Stimulated activated naive CD4-positive, alpha-beta T cell treated with Interleukin-2 at 50 U/mL for 16 hours (primary cell): ENCODE measurements at regions not wholly inside any gene's neighbourhood (a gene's known extent, or its start where the extent isn't known, plus 50 kb on each side); places are given as distances from the start of the nearest gene placed in this dataset.

Experiments
- DNase-seq: peaks from one replicate; lab custom pipeline; 2025; lab: John Stamatoyannopoulos, UW

- DNase-seq = no peak
Measured at GRCh38 chr10:110436554-110437350, 61.0 kb upstream of the DUSP5 start.

- DNase-seq = no peak
Measured at GRCh38 chr10:110437351-110437605, 60.4 kb upstream of the DUSP5 start.

GRCh38 chr10:110437761-110438341 is 59.9 kb upstream of the DUSP5 start:
- no peak for DNase-seq

GRCh38 chr10:110442746-110443145 is 55.0 kb upstream of the DUSP5 start:
- DNase-seq = no peak

GRCh38 chr10:110443239-110444003 is 54.3 kb upstream of the DUSP5 start:
- no peak for DNase-seq

GRCh38 chr10:110444004-110444337 is 53.7 kb upstream of the DUSP5 start:
- no peak for DNase-seq

- DNase-seq = no peak
Measured at GRCh38 chr10:110445871-110446270, 51.8 kb upstream of the DUSP5 start.

- DNase-seq = no peak
Measured at GRCh38 chr10:110446277-110446676, 51.4 kb upstream of the DUSP5 start.

- DNase-seq = no peak
Measured at GRCh38 chr10:110446954-110447608, 50.6 kb upstream of the DUSP5 start.

GRCh38 chr10:110447886-110448285 is 49.8 kb upstream of the DUSP5 start:
- no peak for DNase-seq
